GM21529 (cell line): ENCODE measurements at regions not wholly inside any gene's neighbourhood (a gene's known extent, or its start where the extent isn't known, plus 50 kb on each side); places are given as distances from the start of the nearest gene placed in this dataset.
"Not testable (repeated sequence)": the region's sequence is repeated elsewhere in the genome, so short reads cannot be mapped to it uniquely, and the experiment has no call there.

Experiments used
- ATAC-seq: cut with Tn5 transposase; IDR thresholded peaks from one replicate; pipeline ENCODE4 v1.9.1; 2021; ENCODE audit not compliant: unreplicated experiment

DNA sequence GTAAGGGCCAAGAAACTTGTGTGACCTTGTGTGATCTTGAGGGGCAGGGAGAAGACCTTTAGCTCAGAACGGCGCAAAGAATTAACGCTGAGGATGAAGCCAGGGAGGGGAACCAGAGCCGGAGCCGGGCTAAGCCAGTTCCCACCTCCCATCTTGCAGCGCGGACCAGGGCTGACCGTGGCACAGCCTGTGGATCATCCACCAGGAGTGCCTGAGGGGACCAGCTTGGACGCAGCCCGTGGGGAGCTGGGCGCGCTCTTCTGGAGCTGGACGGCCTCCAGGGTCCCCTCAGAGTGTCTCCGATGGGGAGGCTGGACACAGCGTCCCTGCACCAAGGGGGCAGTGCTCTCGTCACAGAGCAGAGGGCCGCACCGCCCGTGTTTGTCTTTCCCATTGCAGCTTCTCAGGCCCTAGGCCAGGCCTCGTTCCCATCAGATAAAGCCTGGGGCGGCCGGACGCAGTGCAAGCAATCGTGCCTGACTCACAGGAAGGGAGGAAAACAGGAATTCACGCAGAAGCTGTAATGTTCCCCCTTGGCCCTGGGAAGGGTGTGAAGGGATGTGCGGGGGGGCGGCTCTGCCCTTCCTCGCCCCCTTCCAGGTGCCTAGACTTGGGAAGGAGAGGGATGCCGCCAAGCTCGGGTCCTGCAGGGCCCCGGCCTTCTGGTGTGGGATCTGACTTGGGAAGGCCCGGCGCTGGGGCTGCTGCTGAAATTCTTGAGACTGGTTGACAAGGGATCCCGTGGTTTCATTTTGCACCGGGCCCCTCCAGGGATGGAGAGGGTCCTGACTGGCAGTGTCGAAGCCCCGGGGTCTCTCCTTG, 144.9 kb downstream of the NPIPB11 start:
- not testable (repeated sequence) for ATAC-seq

DNA sequence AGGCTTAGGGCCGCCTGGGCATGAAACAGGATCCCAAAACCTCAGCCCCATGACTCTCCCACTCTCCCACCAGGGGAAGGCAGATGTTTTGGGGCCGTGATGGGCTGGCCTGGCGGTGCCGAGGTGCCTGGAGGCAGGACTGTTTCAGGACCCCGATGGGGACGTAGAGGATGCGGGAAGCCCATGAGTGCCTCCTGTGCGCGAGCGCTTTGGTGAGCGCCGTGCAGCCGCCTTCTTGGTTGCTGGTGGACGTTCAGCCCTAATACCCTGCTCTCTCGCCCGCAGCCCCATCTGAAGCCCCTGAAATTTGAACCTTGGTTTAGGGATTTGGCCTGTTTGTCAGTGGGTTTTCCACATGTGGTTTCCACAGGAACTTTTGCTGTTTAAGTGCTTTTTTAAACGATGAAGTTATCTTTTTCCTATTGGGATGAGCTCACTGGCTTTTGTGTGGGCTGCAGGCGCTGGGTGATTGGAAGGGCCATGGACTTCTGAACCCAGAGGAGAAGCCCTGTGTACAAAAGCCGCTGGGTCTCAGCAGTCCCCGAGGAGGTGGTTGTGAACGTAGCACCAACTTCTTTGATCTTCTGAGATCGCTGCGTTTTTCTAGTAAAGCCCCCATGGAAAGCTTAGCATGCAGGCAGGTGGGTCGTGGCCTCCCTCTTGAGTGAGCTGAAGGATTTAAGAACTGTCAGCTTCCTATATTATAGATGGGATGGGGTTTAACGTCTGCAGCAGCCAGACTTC, 145.7 kb downstream of the NPIPB11 start:
- not testable (repeated sequence) for ATAC-seq

DNA sequence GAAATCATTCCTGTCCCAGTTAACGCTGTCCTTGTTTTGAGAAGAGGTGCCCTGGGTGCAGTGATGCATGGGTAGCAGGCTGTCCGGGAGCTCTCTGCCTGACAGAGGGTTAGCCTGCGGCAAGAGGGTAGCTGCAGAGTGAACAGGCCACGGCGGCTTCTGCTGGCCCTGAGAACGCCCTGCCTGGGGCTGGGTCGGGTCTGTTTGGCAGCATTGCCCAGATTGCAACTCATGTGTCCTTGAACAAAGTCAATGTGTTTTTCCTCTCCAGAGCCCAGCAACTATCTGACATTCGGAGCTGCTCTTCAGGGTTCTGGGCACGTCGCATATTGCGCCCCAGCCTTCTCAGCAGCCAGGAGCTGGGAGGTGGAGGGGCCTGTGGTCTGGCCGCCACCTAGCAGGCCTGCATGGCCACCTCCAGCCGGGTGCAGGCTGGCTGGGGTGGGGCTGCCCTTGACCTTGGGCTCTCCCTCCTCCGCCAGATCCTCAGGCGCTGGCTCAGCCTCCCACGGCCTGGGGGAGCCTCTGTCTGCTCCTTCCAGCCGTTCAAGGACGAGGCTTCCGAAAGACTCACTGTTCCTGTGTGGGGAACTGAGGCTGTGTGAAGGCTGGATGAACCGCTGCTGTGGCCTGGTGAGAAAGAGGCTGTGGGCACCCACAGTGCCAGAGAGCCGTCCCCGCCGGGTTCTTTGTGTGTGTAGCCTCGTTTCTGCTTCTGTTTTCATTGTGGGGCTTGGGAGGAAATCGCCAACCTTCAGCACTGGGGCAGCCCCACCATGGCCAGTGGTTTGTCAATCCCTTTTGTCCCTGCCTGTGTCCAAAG, 146.7 kb downstream of the NPIPB11 start:
- not testable (repeated sequence) for ATAC-seq

DNA sequence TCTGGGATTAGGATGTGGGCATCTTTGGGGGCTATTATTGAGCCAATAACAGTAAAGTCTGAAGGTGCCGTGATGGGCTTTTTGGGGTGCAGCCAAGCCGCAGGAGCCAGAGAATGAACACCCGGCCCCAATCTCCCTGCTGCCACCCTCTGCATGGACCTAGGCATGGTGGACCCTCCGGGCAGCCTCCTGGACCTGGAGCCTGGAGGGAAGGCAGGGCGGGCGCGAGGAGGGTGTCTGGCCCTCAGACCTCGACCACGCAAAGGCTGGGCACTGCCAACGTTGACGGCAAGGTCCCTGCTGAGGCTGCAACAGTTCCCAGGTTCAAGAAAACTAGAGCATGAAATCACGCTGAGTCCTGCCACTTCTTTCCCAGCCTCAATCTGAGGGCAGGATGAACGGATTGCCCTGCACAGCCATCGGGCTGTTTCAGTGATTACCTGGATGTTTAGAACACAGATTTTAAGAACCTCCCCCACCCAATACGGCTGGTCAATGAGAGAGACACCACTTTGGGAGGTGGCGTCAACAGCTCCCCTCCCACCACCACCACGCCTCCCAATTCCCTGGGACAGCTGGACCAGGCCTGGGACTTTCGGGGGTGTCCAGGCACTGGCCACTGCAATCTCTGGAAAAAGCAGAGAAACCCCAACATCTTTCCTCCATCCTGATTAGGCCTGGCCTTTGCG, 147.4 kb downstream of the NPIPB11 start:
- ATAC-seq: not testable (repeated sequence)

DNA sequence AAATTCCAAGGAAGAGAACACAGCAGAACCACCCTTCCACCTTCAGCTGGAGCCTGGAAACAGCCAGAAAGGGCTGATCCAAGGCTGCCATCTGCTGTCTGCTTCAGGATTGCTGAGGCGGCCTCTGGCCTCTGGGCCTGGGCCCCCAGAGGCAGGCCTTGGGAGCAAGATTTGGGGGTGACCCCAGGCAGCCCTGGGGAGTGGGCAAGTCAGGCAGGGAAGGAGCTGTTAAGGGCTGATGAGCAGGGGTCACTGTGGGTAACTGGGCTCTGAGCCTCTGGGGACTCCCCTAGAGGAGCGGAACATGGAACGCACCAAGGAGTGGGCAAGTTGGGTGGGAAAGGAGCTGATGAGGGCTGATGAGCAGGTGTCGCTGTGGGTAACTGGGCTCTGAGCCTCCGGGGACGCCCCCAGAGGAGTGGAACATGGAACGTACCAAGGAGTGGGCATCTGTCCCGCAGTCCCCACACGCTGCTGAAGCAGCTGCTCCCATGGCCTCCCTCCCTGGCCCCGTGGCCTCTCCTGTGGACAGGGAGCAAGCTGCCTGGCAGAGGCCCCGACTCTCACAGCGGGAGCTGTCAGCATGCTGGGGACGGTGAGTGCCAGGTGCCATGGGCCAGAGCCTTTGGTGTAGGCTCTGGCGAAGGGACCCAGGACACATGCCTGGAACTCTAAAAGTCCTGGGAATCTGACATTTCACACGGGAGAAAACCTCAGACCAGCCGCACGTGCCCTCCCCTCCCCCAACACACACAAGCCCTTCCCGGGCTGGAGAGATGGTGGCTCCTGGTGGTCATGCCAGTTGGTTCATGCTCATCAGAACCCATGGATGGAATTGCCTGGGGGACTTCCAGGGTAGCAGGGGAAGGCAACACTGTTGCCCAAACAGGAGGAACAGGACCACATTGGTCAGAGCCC, 148.8 kb downstream of the NPIPB11 start:
- not testable (repeated sequence) for ATAC-seq

DNA sequence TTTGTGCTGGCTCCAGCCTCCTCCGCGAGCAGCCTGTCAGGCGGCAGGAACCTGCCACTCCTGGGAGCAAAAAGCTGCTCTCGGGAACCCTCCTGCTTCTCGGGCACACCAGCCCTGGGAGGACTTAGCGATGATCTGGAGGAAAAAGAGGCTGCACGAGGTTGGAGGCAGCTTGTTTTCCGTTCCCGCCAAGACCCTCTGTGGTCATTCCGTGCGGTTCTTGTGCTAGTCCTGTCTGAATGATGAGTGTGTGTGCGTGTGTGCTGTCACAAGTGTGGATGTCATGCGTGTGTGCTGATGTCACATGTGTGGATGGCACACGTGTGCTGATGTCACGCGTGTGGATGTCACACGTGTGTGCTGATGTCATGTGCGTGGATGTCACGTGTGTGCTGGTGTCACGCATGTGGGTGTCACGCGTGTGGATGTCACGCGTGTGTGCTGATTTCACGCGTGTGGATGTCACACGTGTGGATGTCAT, 150.0 kb downstream of the NPIPB11 start:
- no peak for ATAC-seq

DNA sequence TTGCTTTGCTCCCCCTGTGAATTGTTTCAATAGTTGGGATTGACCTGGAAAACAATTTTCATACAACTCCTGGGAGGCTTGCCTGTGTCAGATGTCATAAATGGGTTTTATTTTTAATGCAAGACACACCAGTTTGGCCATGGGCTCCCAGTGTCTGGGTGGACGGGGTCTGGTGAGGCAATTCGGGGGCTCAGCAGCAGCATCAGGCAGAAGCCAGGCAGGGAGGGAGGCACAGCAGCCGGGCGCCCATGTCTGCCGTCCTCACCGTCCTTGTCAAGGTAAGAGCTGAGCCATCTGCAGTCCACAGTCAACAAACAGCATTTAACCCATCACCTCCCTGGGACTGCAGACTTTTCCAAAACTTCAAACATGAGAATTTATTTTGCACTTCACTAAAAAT, 150.6 kb downstream of the NPIPB11 start:
- not testable (repeated sequence) for ATAC-seq

DNA sequence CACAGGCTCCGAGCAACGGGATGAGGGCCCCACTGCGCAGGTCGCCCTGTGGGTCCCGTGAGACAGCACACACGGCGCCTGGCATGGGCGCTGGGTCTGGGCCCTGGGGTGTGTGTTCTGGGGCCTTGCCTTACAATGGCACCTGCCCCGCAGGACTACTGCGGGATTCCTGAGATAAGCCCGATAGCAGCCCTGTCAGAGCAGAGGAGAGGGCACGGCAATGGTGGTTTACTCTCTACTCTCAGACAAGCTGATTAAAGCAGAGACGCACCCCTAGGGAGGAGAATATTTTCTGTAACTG, 151.1 kb downstream of the NPIPB11 start:
- ATAC-seq: not testable (repeated sequence)

DNA sequence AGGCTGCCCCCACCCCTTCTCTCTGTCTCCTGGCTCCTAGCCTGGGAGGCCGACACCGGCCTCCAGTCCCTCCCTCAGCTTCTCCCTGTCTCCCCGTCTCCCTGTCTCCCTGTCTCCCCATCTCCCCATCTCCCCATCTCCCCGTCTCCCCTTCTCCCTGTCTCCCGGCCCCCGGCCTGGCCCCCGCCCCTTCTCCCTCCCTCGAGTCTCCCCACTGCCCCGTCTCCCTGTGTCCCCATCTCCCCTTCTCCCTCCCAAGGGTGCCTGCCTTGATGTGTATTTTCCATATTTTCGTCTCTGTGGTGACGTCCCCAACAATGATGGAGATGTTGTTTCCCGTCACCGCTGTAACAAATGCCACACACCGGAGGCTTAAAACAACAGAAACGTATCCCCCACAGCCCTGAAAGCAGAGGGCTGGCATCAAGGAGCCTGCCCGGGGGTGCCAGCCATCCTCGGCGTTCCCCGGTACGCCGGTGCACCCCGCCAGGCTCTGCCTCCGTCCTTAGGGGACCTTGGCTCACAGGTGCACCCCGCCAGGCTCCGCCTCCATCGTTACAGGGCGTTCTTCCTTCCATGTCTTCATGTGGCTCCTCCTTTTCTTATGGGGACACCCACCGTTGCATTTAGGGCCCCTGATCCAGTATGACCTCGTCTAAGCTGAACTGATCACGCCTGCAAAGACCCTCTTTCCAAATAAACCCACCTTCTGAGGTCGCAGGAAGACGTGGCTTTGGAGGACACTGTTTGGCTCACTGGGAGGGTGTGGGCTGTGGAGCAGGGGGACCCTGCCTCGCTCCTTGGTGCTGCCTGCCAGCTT, 151.6 kb downstream of the NPIPB11 start:
- no peak for ATAC-seq

DNA sequence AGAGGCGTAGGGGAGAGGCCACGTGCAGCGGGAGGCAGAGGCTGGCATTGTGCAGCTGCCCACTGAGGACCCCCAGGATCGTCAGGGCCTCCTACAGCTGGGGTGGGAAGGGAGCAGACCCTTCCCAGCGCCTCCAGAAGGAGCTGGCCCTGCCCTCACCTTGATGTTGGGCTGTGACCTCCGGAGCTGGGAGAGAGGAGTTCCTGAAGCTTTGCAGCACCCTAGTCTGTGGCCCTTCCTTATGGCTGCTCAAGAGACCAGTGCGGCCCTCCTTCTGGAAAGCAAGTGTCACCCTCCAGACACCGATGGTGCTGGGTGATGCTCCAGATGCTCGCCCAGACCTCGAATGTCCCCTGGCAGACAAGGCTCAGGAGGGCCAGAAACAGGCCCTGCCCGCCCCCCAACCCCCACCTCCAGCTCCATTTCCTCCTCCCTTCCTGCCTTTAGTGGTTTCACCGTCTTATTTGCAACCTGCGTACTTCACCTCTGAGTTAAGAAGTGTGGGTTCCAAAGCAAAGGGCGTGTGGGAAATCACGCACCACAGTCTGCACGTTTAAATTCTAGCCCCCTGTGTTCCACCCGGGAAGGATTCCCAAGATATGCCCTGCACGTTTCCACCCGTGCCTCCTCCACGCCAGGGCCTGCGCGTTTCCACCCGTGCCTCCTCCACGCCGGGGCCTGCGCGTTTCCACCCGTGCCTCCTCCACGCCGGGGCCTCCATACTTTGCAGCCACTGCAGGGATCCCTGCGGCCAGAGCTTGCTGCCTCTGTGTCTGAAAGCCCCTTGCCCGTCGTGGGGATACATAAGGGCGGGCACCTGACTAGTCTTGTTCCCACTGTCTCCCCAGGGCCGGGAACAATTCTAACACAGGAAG, 152.6 kb downstream of the NPIPB11 start:
- not testable (repeated sequence) for ATAC-seq

DNA sequence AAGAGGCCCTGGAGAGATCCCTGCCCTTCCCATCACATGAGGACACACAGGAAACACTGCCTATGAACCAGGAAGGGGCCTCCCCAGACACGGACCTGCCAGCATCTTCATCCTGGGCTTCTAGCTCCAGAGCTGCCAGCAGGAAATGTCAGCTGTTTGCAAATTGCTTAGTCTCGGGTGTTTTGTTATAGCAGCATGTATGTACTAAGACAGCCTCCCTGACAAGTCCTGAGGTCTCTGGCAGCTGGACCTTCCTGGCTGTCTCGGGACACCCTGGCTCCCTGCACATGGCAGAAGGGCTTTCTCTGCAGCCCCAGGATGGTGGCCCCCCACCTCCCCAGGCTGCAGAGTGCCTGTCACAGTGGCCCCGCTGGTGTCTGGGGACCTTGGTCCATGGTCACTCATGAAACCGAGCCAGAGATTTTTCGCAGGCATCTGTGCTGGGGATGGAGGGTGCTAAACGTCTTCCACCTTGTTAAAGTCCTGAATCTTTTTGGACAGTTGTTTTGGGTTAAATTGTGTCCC, 153.4 kb downstream of the NPIPB11 start:
- ATAC-seq: not testable (repeated sequence)

DNA sequence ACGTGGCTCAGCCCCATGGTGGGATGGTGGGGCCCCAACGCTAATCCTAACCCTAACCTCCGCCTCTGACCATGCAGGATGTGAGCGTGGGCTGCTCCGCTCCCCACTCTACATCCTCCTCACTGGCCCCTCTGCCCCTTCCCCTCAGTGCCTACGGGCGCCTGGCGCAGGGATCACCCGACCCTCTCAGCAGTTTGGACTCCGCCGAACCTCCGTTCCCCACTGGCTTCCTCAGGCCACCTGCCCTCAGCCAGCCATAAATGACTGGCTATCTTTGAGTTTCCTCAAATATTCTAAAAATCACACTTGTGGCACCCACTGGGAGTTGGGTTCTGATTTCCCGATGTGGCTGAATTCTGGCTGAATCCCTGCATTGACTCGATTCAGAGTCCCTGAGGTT, 154.2 kb downstream of the NPIPB11 start:
- ATAC-seq: not testable (repeated sequence)

DNA sequence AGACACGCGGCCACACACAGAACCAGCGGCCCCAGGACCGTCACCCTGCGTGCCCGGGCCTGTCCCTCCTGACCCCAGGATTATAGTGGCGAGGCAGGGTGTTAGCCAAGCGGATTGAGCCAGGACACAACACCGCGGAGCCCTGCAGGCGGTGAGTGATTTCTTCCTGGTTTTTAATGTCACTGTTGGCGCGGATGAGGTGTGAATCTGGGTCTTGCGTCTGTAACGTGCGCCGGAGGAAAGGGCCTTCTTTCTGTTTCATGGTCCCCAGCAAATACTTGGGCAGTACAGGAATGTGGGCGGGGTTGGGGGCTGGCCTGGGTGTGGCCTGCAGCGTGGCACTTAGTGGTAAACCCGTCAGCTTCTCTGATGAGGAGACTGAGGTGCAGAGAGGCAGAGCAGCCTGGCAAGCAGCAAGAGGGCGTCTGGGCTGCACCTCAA, 154.9 kb downstream of the NPIPB11 start:
- ATAC-seq: not testable (repeated sequence)

DNA sequence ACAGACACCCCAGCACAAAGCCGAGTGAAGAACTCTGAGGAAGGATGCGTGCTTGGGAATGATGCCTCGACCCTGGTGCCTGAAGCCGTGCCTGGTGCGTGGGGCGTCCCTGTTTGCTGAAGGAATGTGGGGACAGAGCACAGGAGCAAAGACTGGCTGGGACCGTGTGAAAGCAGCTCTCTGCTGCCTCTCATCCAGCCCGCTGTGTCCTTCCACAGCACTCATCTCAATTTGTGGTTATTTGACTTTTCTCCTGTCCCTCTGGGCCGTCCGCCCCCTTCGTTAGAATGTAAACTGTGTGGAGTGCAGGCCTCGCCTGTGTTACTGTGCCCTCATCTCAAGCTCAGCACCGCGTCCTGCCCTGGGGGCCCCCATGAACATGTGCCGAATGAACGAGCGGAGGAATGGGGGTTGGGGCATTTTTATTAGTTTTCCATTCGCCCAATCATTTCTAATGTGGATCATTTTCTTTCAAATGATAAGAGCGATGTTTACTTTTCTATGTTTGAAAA, 155.5 kb downstream of the NPIPB11 start:
- not testable (repeated sequence) for ATAC-seq

DNA sequence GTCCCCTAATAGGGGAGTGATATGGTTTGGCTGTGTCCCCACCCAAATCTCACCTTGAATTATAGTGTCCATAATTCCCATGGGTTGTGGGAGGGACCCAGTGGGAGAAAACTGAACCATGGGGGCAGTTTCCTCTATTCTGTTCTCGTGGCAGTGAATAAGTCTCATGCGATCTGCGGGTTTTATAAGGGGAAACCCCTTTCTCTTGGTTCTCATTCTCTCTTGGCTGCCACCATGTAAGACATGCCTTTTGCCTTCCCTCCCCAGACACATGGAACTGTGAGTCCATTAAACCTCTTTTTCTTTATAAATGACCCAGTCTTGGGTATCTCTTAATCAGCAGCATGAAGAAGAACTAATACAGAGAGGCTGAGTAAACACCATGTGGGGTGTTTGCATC, 156.0 kb downstream of the NPIPB11 start:
- not testable (repeated sequence) for ATAC-seq

DNA sequence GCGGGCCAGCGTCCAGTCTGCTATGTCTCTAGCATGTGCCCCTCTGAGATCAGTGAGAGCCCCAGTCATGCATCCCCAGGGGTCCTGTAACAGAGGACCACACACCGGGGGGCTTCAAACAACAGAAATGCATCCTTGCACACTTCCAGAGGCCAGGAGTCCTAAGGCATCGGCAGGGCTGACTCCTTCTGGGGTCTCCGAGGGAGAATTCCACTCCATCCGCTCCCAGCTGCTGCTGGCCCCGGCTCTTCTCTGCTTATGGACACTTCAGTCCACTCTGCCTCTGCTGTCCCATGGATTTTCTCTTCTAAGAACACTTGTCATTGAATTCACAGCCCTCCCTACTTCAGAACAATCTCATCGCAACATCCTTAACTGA, 157.6 kb downstream of the NPIPB11 start:
- ATAC-seq: not testable (repeated sequence)

DNA sequence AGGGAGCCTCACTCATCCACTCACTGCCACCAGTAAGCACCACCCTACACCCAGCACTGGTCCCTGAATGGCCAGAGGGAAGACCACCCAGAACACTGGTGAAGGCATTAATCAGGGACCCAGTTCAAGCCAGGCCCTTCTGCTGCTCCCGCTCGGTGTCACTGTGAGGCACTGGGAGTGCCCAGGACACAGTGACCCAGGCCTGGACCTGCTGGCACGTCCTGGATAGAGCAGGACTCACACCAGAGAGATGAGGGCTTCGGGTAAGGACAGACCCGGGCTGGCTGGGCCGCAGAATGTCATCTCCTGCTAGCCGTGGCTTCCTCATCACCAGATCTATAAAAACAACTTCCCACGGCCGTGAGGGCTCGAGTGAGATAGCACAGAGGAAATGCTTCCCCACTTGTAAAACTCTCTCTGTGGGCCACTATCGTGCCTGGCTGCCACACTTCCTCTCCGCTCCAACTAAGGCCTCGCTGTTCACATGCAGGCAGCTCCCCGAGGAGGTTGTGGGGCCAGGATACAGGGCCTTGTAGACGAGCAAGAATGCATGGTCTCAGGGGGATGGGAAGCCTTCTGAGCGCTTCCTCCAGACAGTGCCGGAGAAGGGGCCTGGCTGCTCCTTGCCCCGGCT, 158.1 kb downstream of the NPIPB11 start:
- not testable (repeated sequence) for ATAC-seq
